ENCODE measurements at regions not wholly inside any gene's neighbourhood (a gene's known extent, or its start where the extent isn't known, plus 50 kb on each side); places are given as distances from the start of the nearest gene placed in this dataset.

GRCh38 chr3:96755519-96755918 is 58.9 kb upstream of the EPHA6 start:
- Mint-ChIP-seq H3K27me3 (no peaks in the 10 kb centered on the region), H3K4me1 (no peaks in the 10 kb centered on the region), H3K4me3 (no peak overlapping the region), H3K27ac (ENCODE audit: low read depth) (no peak overlapping the region), H3K36me3 (ENCODE audit: insufficient read depth) (no peaks in the 10 kb centered on the region), H3K9me3 (peaks cover 19% of the 10 kb centered on the region)
- ATAC-seq (replicated peaks; ENCODE audit: extremely low read depth, poor library complexity, severe bottlenecking) (no peak), DNase-seq (ENCODE audit: low spot score in 2 of 2) (no peak)

GRCh38 chr3:96756516-96756915 is 57.9 kb upstream of the EPHA6 start:
- peaks cover 19% of the 10 kb centered on the region for H3K9me3 Mint-ChIP-seq
- no peak overlapping the region for H3K27ac Mint-ChIP-seq (ENCODE audit: low read depth)
- H3K4me1 Mint-ChIP-seq = no peaks in the 10 kb centered on the region
- DNase-seq (ENCODE audit: low spot score in 2 of 2) (no peak), ATAC-seq (replicated peaks; ENCODE audit: extremely low read depth, poor library complexity, severe bottlenecking) (no peak)
- no peaks in the 10 kb centered on the region for H3K27me3 Mint-ChIP-seq
- no peak overlapping the region for H3K4me3 Mint-ChIP-seq
- H3K36me3 Mint-ChIP-seq (ENCODE audit: insufficient read depth) = no peaks in the 10 kb centered on the region

- no peaks in the 10 kb centered on the region for H3K4me1 Mint-ChIP-seq
- no peaks in the 10 kb centered on the region for H3K36me3 Mint-ChIP-seq (ENCODE audit: insufficient read depth)
- ATAC-seq (replicated peaks; ENCODE audit: extremely low read depth, poor library complexity, severe bottlenecking) = no peak
- H3K27me3 Mint-ChIP-seq = no peaks in the 10 kb centered on the region
- H3K4me3 Mint-ChIP-seq = no peak overlapping the region
- peaks cover 15% of the 10 kb centered on the region for H3K9me3 Mint-ChIP-seq
- H3K27ac Mint-ChIP-seq (ENCODE audit: low read depth) = no peak overlapping the region
- no peak for DNase-seq (ENCODE audit: low spot score in 2 of 2)
These were observed 53.4 kb upstream of the EPHA6 start for GRCh38 chr3:96760956-96761355.

Data from central memory CD8-positive, alpha-beta T cell (primary cell).